RWPE1 (cell line): ENCODE measurements at regions not wholly inside any gene's neighbourhood (a gene's known extent, or its start where the extent isn't known, plus 50 kb on each side); places are given as distances from the start of the nearest gene placed in this dataset.

Source experiments
- CTCF ChIA-PET: fragments of 350-600 bp; sonication (Branson Sonifier 250); formaldehyde crosslinking; extraction: SDS; loops from one replicate; lab custom pipeline; 2021; lab: Yijun Ruan, JAX
- POLR2A ChIA-PET: fragments of 400-600 bp; formaldehyde crosslinking; extraction: SDS; loops from one replicate; lab custom pipeline; 2020; ENCODE audit warnings: antibody characterized with exemption; ENCODE audit not compliant: low non-redundant PET; lab: Yijun Ruan, JAX
- DNase-seq: peaks from one replicate; pipeline ENCODE4 v3.0.0; 2012; ENCODE audit warnings: low spot score
- H3K27ac ChIP-seq: fragments of 450-650 bp; 2 replicates; pipeline ENCODE4 v1.5.1; 2017
- CTCF ChIP-seq: fragments of 450-650 bp; conservative IDR thresholded peaks from 2 replicates; pipeline ENCODE4 v1.5.1; 2017; ENCODE audit warnings: low read depth, mild to moderate bottlenecking

GRCh38 chr14:104352493-104353220 is 214.3 kb downstream of the KIF26A start:
- CTCF ChIA-PET: no interaction called here
- H3K27ac ChIP-seq: no peak overlapping the region
- no peak for DNase-seq
- POLR2A ChIA-PET: no interaction called here
- TF ChIP-seq CTCF: no peak

- CTCF ChIA-PET: no interaction called here
- POLR2A ChIA-PET: no interaction called here
- DNase-seq: no peak
- no peak overlapping the region for H3K27ac ChIP-seq
- TF ChIP-seq CTCF: no peak
Observed at GRCh38 chr14:104353221-104353920, 215.0 kb downstream of the KIF26A start.

GRCh38 chr14:104353921-104354701 is 215.7 kb downstream of the KIF26A start:
- H3K27ac ChIP-seq: no peak overlapping the region
- TF ChIP-seq CTCF: no peak
- ChIA-PET CTCF (interaction anchor here (0.6 kb wide), 1 partner anchor 130 kb away, joined by 3 read pairs; no protein-coding TSS in a partner anchor), POLR2A (no interaction called here)
- no peak for DNase-seq

- POLR2A ChIA-PET: no interaction called here
- no peak for DNase-seq
- no peak overlapping the region for H3K27ac ChIP-seq
- no peak for TF ChIP-seq CTCF
- CTCF ChIA-PET: interaction anchor here (0.8 kb wide), 1 partner anchor 209 kb away, joined by 3 read pairs; no protein-coding TSS in a partner anchor
Observed at GRCh38 chr14:104355101-104356019, 217.0 kb downstream of the KIF26A start.

GRCh38 chr14:104356020-104356737 is 217.8 kb downstream of the KIF26A start:
- ChIA-PET POLR2A (no interaction called here), CTCF (interaction anchor here (0.8 kb wide), 1 partner anchor 208 kb away, joined by 3 read pairs; no protein-coding TSS in a partner anchor)
- no peak overlapping the region for H3K27ac ChIP-seq
- no peak for TF ChIP-seq CTCF
- no peak for DNase-seq
